HG02970 (cell line): ENCODE measurements at regions not wholly inside any gene's neighbourhood (a gene's known extent, or its start where the extent isn't known, plus 50 kb on each side); places are given as distances from the start of the nearest gene placed in this dataset.

Source experiments
- ATAC-seq: cut with Tn5 transposase; IDR thresholded peaks from one replicate; pipeline ENCODE4 v1.9.1; 2021; ENCODE audit warnings: mild to moderate bottlenecking, moderate library complexity, moderate number of reproducible peaks; ENCODE audit not compliant: unreplicated experiment, low FRiP score

DNA sequence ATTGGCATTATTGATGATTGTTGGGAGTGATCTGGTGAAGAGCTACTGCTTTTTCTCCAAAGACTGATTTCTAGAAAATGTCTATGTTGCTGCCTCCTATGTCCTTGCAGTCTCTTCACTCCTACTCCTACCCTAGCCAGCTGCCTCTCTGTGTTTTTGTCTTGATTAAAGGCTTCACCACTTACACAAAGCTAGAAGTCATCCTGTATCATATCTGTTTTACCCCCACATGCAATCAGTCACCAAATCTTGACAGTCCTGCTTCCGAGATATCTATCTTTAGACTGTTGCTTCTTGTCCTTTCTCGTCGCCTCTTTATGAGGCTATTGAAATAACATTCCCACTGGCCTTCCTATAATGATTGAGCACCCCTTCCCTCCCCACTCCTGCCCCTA is 84.5 kb upstream of the ITGA4 start:
- ATAC-seq, result no peak

DNA sequence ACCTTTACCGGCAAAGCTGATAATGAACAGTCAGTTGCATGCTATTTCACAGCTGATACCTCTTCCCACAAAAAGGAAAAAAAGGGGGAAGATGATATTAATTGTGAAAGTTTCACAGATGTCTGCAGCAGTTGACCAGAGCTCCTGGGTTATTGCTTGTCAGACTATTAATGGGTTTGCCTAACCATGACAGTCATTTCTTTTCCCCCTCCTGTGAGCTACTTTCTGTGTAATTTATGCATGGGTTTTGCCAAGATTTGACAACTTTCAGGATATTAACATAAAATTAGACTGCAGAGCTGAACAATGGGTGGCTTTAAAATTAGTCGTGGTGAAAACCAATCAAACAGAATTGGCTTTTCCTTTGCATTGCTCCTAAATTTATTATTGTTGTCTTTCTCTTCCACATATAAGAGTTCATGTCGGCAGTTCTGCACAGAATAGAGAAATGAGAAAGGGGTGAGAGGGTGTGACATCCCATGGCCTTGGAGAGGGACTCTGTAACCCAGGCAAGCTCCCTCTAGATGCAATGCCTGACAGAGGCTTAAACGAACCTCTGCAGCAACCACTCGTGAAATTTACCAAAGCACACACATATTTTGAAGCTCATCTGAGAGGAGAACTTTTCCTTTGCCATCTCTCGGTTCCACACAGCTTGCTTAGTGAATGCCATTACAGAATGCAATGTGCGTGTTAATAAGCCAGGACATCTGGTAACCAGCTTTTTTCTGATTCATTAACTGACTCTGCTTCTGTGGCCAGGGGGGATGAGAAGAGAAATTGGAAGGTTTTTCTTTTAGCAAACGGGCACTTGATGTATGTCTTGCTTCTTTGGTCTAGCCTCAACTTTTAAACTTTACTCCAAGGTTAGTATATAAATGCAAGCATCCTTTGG is 82.2 kb upstream of the ITGA4 start:
- no peak for ATAC-seq

DNA sequence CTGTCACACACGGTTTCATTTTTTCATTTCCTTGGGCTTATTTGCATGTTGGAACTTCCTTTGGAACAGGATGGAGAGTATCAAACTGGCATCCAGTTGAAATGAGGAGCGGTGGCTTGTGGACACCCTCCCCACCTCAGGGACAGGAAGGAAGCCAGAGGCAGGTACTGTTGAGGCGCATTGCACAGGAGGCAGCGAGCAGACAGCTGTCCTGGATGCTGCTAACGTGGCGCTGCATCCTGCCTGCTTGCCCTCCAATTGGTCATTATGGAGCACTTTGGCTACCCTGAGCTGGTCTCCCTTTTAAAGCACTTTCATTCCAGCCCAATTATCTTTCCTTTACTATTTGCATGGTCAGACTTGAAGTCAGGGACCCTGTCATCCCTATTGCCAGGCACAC is 80.7 kb upstream of the ITGA4 start:
- no peak for ATAC-seq

DNA sequence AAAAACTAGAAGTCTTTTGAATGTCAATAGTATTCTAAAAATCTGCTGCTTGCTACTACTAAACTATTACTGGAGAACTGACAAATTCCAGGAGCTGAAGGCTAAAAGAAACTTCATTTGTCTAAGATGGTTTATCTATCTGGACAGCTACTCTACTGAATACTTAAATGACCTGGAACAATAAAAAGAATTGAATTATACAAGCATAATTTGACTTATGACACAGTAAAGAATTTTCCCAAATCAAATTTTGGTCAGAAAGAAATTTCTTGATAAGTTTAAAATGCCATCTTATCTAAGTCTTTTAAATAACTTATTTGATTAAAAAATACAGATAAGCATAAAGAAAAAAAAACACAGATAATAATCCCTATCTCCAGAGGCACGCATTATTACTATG is 80.2 kb upstream of the ITGA4 start:
- ATAC-seq, result no peak

DNA sequence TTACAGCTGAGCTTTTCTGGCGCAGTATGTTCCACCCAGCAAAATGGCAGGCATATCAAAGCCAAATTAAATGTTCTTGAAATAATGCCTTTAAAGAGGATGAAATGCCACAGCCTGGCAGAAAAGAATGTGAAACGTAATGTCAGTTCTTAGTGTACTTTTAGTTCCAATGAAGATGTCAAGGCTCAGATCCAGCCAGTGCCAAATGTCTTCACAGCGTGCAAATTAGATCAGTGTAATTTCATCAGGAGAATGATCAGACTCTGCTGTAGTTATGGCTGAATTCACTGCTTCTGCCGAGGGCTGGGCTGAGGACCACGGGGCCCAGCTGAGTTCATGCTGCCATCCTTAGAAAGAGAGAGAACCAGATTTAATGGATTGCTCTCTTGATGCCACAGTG is 78.7 kb upstream of the ITGA4 start:
- no peak for ATAC-seq

DNA sequence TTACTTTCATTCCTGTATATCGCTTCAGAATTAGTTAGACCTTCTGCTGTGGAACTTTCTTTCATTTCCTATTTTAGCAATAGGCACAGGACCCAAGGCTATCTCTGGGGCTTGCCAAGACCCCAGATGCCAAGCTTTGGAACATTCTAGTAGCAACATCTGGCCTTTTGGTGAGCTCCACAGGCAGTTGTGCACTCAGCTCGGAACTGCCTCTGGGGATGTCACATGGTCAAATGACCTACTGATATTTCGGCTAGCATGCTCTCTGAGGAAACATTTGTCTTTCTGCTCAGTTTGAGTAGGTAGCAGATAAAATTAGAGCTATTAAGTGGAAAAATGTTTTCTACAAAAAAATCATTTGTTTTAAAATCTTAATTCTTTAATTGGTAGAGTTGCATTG is 76.6 kb upstream of the ITGA4 start:
- ATAC-seq, result no peak

DNA sequence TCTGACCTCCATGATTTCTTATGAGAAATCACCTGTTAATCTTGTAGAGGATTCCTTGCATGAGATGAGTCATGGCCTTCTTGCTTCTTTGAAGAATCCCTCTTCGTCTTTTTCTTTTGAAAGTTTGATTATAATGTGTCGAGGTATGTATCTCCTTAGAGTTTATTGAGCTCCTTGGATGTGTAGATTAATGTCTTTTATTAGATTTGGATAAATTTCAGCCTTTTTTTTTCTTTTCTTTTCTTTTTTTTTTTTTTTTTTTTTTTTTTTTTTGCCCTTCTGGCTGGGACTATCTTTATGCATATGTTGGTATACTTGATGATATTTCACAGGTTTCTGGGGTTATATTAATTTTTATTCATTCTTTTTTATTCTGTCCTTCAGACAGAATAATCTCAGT is 72.3 kb upstream of the ITGA4 start:
- ATAC-seq, result no peak

DNA sequence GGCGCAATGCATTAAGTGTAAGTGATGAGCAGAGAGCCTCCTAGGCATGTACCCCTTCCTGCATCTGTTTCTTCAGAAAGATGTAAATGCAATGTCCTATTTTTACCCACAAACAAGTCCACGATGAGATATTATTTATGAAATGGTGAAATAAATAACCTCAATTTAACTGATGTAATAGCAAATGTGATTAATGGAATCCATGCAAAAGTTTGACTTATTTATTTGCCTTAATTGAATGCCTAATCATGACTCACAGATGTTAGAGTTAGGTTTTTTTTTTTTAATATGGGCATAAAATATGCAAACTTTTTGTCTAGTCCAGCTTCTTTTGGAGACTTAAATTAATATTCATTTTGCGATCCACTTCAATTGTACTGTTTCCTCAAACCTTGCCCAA is 67.7 kb upstream of the ITGA4 start:
- no peak for ATAC-seq

DNA sequence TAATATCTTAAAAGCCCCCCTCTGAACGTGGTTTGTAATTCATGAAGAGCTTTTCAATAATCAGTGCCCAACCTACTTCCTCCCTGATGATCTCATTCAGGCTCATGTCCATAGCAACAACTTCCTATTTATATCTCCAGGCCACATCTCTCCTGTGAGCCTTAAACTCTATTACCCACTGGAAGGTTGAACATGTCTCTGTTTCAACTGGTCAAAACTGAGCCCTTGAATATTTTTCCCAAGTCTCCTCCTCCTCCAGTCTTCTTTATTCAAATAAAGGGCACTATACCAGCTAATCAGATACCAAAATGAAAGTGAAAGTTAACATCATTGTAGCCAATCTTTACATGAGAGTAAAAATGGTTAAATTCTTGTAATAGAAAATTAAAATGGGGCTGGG is 63.7 kb upstream of the ITGA4 start:
- no peak for ATAC-seq

DNA sequence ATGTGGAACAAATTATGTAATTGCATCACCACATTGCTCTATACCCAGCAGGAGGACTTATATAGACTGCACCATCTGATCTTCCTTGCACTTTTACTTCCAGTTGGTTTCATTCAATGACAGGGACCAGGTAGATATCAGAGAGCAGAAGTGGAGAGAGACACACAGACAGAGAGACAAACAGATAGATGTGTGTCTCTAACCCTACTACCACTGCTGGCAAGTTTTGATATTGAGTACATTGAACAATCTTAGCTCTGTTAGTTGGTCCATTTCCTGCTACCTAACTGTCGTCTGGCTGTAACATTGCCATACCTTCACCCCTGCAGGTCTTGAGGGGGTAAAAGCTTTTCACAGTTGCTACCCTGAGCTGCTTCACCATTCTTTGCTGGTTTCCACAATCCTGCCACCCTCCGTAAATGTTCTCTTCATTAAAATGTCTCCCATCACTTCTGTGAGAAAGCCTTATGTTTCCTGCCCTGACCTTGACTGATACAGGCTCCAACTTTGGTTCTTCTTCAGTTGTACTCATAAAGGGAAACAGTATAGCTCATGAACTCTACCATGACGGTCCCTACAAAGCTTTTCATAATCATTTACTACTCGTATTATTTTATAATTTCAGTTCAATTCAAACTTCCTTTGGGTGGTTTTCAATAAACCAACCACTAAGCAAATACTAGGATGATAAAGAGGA is 62.3 kb upstream of the ITGA4 start:
- ATAC-seq, result no peak

DNA sequence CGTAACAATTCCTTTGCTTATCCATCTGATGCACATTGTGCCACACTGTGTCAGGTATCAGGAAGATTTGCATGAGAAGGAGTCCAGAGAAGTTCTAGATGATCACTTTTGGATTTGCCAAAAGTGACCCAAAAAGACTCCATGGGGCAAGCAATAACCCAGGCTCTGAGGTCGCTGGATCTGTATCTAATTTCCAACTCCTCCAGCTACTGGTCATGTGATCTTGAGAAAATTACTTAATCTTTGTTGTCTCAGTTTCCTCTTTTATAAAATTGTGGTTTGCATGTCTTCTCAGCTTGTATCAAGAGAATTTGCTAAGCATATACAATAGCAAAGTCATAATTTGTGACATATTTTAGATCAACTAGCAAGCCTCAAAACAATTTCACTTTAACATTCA is 61.3 kb upstream of the ITGA4 start:
- no peak for ATAC-seq

DNA sequence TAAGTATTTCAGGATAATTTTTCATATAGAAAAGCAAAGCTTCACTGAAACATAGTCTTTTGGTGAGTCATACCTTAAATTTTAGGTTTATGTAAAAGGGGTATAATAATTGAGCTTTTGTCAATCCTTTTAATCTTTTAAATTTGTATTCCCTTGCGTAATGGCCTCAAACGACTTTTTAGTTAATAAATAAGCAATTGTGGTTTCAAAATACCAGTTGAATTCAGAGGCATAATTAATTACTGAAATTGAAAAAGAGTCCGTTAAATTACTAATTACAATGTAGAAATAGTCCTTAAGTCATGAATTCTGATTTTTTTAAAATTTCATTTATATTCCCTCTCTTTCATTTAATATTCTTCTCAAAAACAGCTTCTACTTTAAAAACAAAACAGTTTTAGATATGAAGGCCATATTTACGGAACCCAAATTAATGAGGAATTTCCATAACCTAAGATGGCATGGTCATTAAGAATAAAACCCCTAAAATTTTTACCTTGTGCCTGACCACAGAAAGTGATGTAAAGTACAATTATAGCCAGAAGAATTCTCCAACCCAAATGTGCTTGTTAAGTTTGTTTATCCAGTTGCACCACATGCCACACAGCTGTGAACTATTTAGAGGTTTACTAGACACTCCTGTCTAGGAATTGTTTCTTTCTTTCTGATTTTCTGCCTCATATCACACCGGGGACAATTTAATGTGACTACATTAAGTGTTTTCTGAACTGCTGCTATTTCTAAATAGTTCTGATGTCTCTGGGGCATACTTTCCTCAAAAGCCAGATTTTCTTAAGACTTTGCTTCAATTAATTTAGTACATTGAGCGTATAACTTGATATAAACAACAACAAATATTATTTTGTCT is 60.7 kb upstream of the ITGA4 start:
- no peak for ATAC-seq

DNA sequence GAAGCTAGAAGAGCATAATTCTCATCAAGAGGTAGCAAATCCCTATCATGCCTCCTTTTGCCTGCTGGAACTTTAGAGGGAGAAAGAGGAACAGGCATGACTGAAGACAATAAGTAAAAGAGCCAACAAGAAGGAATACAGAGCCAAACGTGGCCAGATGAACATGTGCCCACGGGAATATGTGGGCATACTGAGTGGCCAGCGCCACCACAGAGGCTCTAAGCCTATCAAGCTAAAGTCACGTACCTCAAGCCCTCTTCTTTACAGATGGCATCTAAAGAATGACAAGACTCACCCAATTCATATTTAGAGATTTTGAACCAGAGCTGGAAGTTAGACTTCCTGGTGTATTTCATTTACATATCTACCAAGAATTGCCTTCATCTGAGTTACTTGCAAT is 59.9 kb upstream of the ITGA4 start:
- ATAC-seq, result no peak

DNA sequence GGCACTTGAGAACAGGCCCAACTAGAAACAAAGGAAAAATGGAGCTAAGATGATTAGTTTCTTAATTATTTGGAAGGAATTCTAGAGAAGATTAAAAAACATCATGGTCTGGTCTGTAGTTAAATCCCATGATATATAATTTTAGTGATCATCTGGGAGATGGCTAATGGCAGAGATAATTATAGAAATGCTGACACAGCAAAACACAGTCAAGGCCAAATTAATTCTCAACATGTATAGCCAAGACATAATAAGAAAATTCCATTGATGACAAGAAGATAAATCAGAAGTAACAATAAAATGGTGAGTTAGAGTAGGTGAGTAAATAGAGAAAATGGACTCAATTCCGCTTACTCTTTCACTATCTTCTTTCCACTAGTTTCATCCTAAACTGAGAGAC is 59.2 kb upstream of the ITGA4 start:
- no peak for ATAC-seq

DNA sequence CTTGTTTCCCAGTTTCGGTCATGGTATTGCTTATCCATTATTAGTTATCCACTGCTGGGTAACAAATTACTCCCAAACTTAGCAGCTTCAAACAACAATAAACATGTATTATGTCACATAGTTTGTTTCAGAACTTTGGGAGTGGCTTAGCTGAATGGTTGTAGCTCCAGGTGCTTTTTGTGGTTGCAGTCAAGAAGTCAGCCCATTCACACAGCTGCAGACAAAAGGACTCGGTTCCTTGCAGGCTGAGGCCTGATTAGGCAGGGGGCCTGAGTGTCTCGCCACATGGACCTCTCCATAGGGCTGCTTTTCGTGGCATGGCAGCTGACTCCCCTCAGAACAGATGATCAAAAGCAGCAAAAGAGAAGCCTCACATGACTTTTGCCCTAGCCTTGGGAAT is 58.2 kb upstream of the ITGA4 start:
- ATAC-seq, result no peak

DNA sequence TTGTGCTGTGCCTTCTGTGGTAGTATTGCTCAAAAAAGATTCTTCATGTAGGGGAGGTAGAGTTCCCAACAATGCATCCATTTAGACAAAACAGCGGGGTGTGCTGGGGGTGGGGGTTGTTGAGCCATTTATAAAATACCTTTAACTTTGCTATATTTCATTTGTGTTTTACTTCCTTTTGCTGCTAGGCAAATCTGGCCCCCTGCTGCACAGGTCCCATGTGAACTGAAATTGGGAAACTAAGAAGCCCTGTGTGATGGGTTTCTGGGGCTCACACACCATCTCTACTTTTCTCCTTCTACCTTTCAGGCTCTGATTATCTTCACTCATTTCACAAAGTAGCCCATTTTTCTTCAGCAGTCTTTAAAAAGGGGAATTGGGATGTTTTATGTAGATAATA is 52.7 kb upstream of the ITGA4 start:
- ATAC-seq, result no peak

DNA sequence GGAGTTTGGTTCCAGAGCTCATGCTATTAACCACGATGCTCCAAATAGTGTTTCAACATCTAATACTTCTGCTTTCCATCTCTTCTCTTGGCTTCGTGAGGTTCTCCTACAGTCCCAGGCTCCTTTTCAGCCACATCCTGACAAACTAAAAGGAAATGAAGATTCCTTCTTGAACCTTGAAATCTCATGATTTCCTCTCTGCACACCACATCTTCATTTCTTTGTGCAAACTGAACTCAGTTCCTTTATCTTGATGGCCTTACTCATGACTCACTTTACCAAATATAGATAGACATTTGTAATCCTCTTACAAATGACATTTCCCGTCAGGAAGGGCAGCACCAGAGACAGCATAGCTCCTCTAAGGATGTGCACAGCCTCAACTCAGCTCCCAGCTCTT is 50.0 kb upstream of the ITGA4 start:
- no peak for ATAC-seq
